Peyer's patch (tissue), 4 donors: ENCODE measurements at regions not wholly inside any gene's neighbourhood (a gene's known extent, or its start where the extent isn't known, plus 50 kb on each side); places are given as distances from the start of the nearest gene placed in this dataset.

Source experiments
- CTCF ChIP-seq, 6 experiments: fragments of 450-650 bp in 4 of 6; fragments of 200-600 bp in 2 of 6; sonication (generic) in 1 of 6; IDR thresholded peaks; one replicate each; pipeline ENCODE4 v1.5.1; 2017 to 2019; ENCODE audit warnings: antibody characterized with exemption in 6 of 6, mild to moderate bottlenecking in 3 of 6, moderate library complexity in 1 of 6
- POLR2A ChIP-seq, 2 donors: fragments of 450-650 bp; IDR thresholded peaks; one replicate each; pipeline ENCODE4 v1.5.1; 2017; ENCODE audit warnings: antibody characterized with exemption in 2 of 2, mild to moderate bottlenecking in 2 of 2, moderate library complexity in 2 of 2

- no peak for TF ChIP-seq CTCF (IDR thresholded peaks at IDR 0.05)
- no peak for TF ChIP-seq POLR2A (IDR thresholded peaks at IDR 0.05)
Measured at GRCh38 chr1:70897273-70897672, 150.3 kb downstream of the PTGER3 start.
